Peyer's patch (tissue), 4 donors: ENCODE measurements at regions not wholly inside any gene's neighbourhood (a gene's known extent, or its start where the extent isn't known, plus 50 kb on each side); places are given as distances from the start of the nearest gene placed in this dataset.
A peak's percentile ranks its signal among the peaks of the same experiment; 100 is the strongest.

Experiments used
- CTCF ChIP-seq, 6 experiments: fragments of 450-650 bp in 4 of 6; fragments of 200-600 bp in 2 of 6; sonication (generic) in 1 of 6; IDR thresholded peaks; one replicate each; pipeline ENCODE4 v1.5.1; 2017 to 2019; ENCODE audit warnings: antibody characterized with exemption in 6 of 6, mild to moderate bottlenecking in 3 of 6, moderate library complexity in 1 of 6
- POLR2A ChIP-seq, 2 donors: fragments of 450-650 bp; IDR thresholded peaks; one replicate each; pipeline ENCODE4 v1.5.1; 2017; ENCODE audit warnings: antibody characterized with exemption in 2 of 2, mild to moderate bottlenecking in 2 of 2, moderate library complexity in 2 of 2

- peak in 4 of 6 experiments; percentile 5 to 61 (median 50) for TF ChIP-seq CTCF (IDR thresholded peaks at IDR 0.05)
- peak; percentile 92 to 98 for TF ChIP-seq POLR2A (IDR thresholded peaks at IDR 0.05)
Measured at GRCh38 chr6:27838058-27838944, 73.9 kb downstream of the OR2B2 start.
